ENCODE measurements at regions not wholly inside any gene's neighbourhood (a gene's known extent, or its start where the extent isn't known, plus 50 kb on each side); places are given as distances from the start of the nearest gene placed in this dataset.

GRCh38 chr6:126504792-126505191 lies 164.9 kb downstream of the CENPW start:
- no peak for TF ChIP-seq CTCF (IDR thresholded peaks at IDR 0.05; ENCODE audit: insufficient read depth, low read length, missing control alignments)
- ChIA-PET CTCF (no interaction called here), POLR2A (no interaction called here)
- DNase-seq (ENCODE audit: low read depth, low spot score): no peak
- H3K4me3 ChIP-seq (ENCODE audit: low read depth, low read length): no peak overlapping the region

GRCh38 chr6:126513198-126513597 lies 173.3 kb downstream of the CENPW start:
- CTCF ChIA-PET: no interaction called here
- POLR2A ChIA-PET: no interaction called here

GRCh38 chr6:126516411-126516810 lies 176.5 kb downstream of the CENPW start:
- ChIA-PET POLR2A (no interaction called here), CTCF (no interaction called here)
- no peak for DNase-seq (ENCODE audit: low read depth, low spot score)
- no peak for TF ChIP-seq CTCF (IDR thresholded peaks at IDR 0.05; ENCODE audit: insufficient read depth, low read length, missing control alignments)
- H3K4me3 ChIP-seq (ENCODE audit: low read depth, low read length): no peak overlapping the region

More at GRCh38 chr6:126513198-126513597, 173.3 kb downstream of the CENPW start:
- TF ChIP-seq CTCF (IDR thresholded peaks at IDR 0.05; ENCODE audit: insufficient read depth, low read length, missing control alignments): no peak
- no peak overlapping the region for H3K4me3 ChIP-seq (ENCODE audit: low read depth, low read length)
- DNase-seq (ENCODE audit: low read depth, low spot score): no peak

- DNase-seq (ENCODE audit: low read depth, low spot score): no peak
- POLR2A ChIA-PET: no interaction called here
- H3K4me3 ChIP-seq (ENCODE audit: low read depth, low read length): no peak overlapping the region
- CTCF ChIA-PET: no interaction called here
- TF ChIP-seq CTCF (IDR thresholded peaks at IDR 0.05; ENCODE audit: insufficient read depth, low read length, missing control alignments): no peak
Observed at GRCh38 chr6:126524811-126525326, 185.0 kb downstream of the CENPW start.

- CTCF ChIA-PET: no interaction called here
- DNase-seq (ENCODE audit: low read depth, low spot score): no peak
- POLR2A ChIA-PET: no interaction called here
- no peak overlapping the region for H3K4me3 ChIP-seq (ENCODE audit: low read depth, low read length)
- TF ChIP-seq CTCF (IDR thresholded peaks at IDR 0.05; ENCODE audit: insufficient read depth, low read length, missing control alignments): no peak
Observed at GRCh38 chr6:126526547-126526946, 186.6 kb downstream of the CENPW start.

GRCh38 chr6:126526996-126527606 lies 187.2 kb downstream of the CENPW start:
- ChIA-PET CTCF (no interaction called here), POLR2A (no interaction called here)
- H3K4me3 ChIP-seq (ENCODE audit: low read depth, low read length): no peak overlapping the region
- no peak for TF ChIP-seq CTCF (IDR thresholded peaks at IDR 0.05; ENCODE audit: insufficient read depth, low read length, missing control alignments)
- no peak for DNase-seq (ENCODE audit: low read depth, low spot score)
